Skeletal muscle tissue (tissue), 3 donors: ENCODE measurements at regions not wholly inside any gene's neighbourhood (a gene's known extent, or its start where the extent isn't known, plus 50 kb on each side); places are given as distances from the start of the nearest gene placed in this dataset.

Experiments
- H3K27ac ChIP-seq: one replicate; pipeline ENCODE4 v1.7.0; 2013; ENCODE audit warnings: mild to moderate bottlenecking, low read depth, low read length, inconsistent platforms
- H3K27me3 ChIP-seq, 3 donors: one replicate each; pipeline ENCODE4 v1.7.0; 2013; ENCODE audit warnings: low read length in 3 of 3; ENCODE audit not compliant: control insufficient read depth in 3 of 3, insufficient read depth in 3 of 3
- H3K36me3 ChIP-seq, 3 donors: one replicate each; pipeline ENCODE4 v1.7.0; 2013; ENCODE audit warnings: low read length in 3 of 3; ENCODE audit not compliant: control insufficient read depth in 3 of 3, insufficient read depth in 3 of 3
- H3K4me1 ChIP-seq, 3 donors: one replicate each; pipeline ENCODE4 v1.7.0; 2013; ENCODE audit warnings: low read length in 3 of 3, mild to moderate bottlenecking in 3 of 3; ENCODE audit not compliant: control insufficient read depth in 3 of 3, insufficient read depth in 3 of 3
- H3K4me3 ChIP-seq, 3 donors: one replicate each; pipeline ENCODE4 v1.7.0; 2013; ENCODE audit warnings: low read length in 3 of 3
- H3K9ac ChIP-seq, 3 donors: one replicate each; pipeline ENCODE4 v1.7.0; 2013; ENCODE audit warnings: low read length in 3 of 3, mild to moderate bottlenecking in 3 of 3, moderate library complexity in 2 of 3, low read depth in 1 of 3
- H3K9me3 ChIP-seq, 3 donors: one replicate each; pipeline ENCODE4 v1.7.0; 2013; ENCODE audit warnings: low read length in 3 of 3; ENCODE audit not compliant: control insufficient read depth in 3 of 3
- donor health status: Osteomylitis.

DNA sequence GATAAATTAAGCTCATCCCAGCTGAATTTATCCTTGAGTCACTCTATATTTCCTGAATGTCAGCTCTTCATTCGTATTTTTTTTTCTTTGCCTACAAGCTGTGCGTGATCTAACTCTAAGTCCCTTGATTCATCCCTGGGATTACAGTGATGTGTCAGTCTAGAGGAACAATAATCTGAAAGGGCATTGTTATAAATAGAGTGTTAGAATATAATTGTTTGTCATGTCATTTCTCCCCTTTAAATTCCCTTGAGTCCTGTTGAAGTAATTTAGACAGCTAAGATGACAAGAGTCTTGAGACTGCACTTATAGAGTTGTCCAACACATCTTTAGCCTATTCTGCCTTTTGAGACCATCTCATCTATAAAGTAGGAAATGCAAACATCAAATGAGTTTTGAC, 621.8 kb downstream of the ZIC1 start:
- Histone ChIP-seq H3K4me1 (peaks cover 0 to 2% (median 0%) of the 10 kb centered on the region in 3 donors), H3K9me3 (no peaks in the 10 kb centered on the region), H3K27ac (no peak overlapping the region), H3K36me3 (no peaks in the 10 kb centered on the region), H3K9ac (no peak overlapping the region), H3K4me3 (no peak overlapping the region), H3K27me3 (no peaks in the 10 kb centered on the region)

DNA sequence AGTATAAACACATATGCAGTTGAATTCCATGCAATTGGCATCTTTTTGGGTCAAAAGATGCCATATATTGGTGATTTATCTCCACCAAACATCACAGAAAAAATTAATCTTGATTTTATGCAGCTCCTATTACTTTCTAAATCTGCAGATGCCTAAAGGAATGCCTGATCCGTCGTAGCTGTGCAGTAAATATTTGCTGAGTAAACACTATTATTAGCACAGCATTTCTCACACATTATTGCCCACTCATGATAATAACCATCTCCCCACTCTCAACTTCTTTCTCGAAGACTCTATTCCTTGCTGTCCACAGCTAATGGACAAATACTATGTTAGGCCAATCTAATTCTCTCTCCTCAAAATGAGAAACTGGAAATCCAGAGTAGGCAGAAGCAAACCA, 625.2 kb downstream of the ZIC1 start:
- no peaks in the 10 kb centered on the region for H3K27me3 ChIP-seq
- no peak overlapping the region for H3K27ac ChIP-seq
- H3K4me1 ChIP-seq, result no peaks in the 10 kb centered on the region
- no peak overlapping the region for H3K9ac ChIP-seq
- no peak overlapping the region for H3K4me3 ChIP-seq
- no peaks in the 10 kb centered on the region for H3K9me3 ChIP-seq
- H3K36me3 ChIP-seq, result no peaks in the 10 kb centered on the region

DNA sequence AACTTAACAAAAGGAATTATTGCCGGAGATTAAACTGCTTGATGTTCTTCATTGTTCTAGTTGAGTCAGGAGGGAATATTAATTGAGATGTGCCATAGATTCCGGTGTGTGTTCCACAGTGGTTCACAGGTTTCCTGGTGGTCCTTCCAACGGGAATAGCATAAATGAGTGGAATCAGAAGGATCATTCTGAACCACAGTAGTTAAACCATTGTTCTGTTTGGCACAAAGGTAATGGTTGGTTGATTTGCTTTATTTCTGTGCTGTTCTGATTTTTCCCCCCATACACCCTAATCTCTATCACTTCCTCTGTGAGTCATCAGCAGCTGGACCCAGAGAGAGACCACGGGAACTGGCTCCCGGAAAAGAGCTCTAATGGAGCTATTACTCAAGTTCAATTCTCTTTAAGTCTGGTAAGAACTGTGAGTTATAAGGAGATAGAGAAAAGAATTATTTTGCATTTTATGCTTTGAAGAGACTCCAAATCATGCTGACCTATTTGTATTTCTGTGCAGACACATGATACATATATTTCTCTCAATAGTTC, 627.2 kb downstream of the ZIC1 start:
- Histone ChIP-seq H3K9ac (no peak overlapping the region), H3K9me3 (no peaks in the 10 kb centered on the region), H3K4me1 (no peaks in the 10 kb centered on the region), H3K4me3 (no peak overlapping the region), H3K27me3 (no peaks in the 10 kb centered on the region), H3K36me3 (no peaks in the 10 kb centered on the region), H3K27ac (no peak overlapping the region)

DNA sequence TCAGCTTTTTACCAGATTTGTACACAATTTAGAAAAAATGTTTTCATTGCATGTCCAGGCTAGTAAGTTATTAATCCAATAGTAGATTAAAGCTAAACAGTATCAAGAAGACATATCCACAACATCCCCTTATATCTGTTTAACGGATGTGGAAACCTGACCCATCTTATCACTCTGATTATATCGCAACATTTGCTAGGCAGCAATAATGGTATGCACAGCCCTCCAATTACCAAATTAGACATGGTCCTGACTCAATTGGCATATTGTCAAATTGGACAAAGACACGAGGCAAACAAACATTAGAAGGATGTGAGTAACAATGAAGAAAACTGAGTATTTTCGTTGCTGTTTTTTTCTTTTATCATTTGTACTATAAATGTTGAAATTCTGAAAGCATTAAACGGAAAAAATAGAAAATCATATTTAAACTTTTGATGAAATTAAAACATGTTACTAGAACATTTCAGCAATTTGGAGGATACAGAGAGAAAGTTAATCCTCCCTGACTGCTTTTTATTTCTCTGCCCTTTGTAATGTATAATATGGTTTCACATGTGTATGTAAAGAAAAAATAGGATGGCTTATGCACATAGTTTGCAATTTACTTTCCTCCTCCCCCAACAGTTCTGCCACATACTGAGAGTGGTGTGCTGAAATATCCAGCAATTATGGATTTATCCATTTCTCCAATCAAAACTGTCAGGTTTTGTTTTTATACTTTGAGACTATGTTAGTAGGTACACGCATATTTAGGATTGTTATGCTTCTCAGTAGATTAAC, 633.7 kb downstream of the ZIC1 start:
- no peaks in the 10 kb centered on the region for H3K9me3 ChIP-seq
- H3K4me1 ChIP-seq, result no peaks in the 10 kb centered on the region
- H3K9ac ChIP-seq, result no peak overlapping the region
- no peaks in the 10 kb centered on the region for H3K27me3 ChIP-seq
- no peak overlapping the region for H3K4me3 ChIP-seq
- no peaks in the 10 kb centered on the region for H3K36me3 ChIP-seq
- no peak overlapping the region for H3K27ac ChIP-seq

DNA sequence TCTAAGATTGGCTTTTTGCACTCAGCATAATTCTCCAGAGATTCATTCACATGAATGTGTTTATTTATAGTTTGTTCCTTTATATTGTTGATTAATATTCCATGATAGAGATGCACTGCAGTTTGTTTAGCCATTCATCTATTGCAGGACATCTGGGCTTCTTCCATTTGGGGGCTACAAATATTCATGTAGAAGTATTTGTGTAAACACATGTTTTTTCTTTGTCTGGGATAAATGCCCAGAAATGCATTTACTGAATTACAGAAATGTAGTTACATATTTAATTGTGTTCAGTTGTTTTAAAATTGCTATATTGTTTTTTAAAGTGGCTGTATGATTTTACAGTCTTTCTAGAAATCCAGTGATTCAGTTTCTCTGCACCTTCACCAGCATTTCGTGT, 635.0 kb downstream of the ZIC1 start:
- no peak overlapping the region for H3K4me3 ChIP-seq
- H3K27ac ChIP-seq, result no peak overlapping the region
- H3K9ac ChIP-seq, result no peak overlapping the region
- H3K9me3 ChIP-seq, result no peaks in the 10 kb centered on the region
- H3K4me1 ChIP-seq, result no peaks in the 10 kb centered on the region
- H3K27me3 ChIP-seq, result no peaks in the 10 kb centered on the region
- no peaks in the 10 kb centered on the region for H3K36me3 ChIP-seq

DNA sequence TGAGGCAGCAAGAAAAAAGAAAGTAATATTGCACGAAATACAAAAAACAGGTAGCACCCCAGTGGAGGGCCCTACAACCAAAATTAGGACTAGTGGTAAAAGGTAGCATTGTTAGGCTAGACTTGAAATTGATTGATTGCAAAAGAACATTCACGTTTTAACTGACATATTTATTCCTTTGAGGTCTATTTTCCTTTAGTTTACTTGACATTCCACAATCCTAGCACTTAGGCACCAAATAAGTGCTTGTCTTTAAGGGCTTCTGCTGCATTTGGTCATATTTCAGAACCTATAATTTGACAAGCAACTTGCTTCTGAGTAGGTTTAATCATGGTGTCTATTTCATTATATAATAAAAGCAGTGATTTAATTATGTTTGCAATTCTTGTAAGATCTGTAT, 642.7 kb upstream of the AGTR1 start:
- Histone ChIP-seq H3K9me3 (no peaks in the 10 kb centered on the region), H3K9ac (no peak overlapping the region), H3K27ac (no peak overlapping the region), H3K36me3 (no peaks in the 10 kb centered on the region), H3K27me3 (no peaks in the 10 kb centered on the region), H3K4me3 (no peak overlapping the region), H3K4me1 (no peaks in the 10 kb centered on the region)

DNA sequence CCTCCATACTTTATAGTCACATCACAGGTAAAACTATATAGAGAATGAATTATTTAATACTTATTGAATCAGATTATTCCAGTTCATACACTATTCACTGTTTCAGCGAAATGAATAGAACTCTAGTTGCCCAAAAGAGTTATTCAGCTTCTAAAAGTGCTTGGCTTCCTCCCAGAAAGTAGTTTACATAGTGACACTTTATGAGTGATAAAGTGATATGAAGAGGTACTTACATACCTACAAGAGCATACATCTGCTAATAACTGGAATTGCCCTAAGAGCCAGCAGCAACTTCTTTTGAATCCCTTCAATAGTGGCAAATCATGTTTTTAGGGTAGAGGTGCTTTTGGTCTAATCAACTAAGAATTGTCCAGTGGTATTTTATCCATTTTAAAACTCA, 635.1 kb upstream of the AGTR1 start:
- no peaks in the 10 kb centered on the region for H3K4me1 ChIP-seq
- H3K27ac ChIP-seq, result no peak overlapping the region
- H3K36me3 ChIP-seq, result no peaks in the 10 kb centered on the region
- H3K9ac ChIP-seq, result no peak overlapping the region
- H3K9me3 ChIP-seq, result no peaks in the 10 kb centered on the region
- no peaks in the 10 kb centered on the region for H3K27me3 ChIP-seq
- H3K4me3 ChIP-seq, result no peak overlapping the region

DNA sequence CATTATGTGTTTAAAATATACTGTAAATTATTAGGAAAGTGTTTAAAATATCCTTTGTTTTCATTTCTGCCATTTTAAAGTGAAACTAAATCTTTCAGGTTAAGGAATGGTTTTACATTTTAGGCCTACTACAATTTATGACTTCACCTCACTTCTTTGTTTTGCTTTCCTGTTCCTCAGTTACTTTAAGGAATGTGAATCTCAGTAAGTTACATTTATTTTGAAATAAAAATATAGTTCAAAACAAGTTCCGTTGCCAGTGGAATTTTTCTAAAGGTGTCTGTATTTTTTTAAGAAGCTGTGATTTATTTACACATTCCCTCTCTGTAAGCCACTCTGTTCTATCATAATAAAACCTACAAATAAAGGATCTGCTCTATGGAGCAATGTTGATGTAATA, 630.9 kb upstream of the AGTR1 start:
- H3K4me3 ChIP-seq, result no peak overlapping the region
- H3K27ac ChIP-seq, result no peak overlapping the region

DNA sequence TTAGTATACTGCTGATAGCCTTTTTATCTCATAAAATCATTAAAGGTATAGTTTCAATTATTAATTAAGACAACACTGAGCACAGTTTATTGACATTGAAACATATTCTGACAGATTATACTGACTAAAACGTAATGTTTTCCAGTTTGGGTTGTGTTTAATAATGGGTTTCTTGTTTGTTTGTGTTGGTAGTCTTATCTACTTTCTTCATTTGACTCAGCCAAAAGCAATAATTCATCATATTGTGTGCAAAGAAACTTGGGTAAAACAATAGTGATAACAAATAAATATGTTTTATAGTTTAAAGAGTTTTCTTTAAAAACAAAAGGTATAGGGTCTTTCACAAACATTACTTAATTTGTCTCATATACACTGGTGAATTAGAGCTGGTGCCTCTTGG, 629.2 kb upstream of the AGTR1 start:
- Histone ChIP-seq H3K4me3 (no peak overlapping the region), H3K27me3 (no peaks in the 10 kb centered on the region), H3K9ac (no peak overlapping the region), H3K36me3 (no peaks in the 10 kb centered on the region), H3K9me3 (no peaks in the 10 kb centered on the region), H3K27ac (no peak overlapping the region), H3K4me1 (no peaks in the 10 kb centered on the region)

More for the DNA sequence above, 630.9 kb upstream of the AGTR1 start:
- Histone ChIP-seq H3K9me3 (no peaks in the 10 kb centered on the region), H3K4me1 (no peaks in the 10 kb centered on the region), H3K9ac (no peak overlapping the region), H3K36me3 (no peaks in the 10 kb centered on the region), H3K27me3 (no peaks in the 10 kb centered on the region)

DNA sequence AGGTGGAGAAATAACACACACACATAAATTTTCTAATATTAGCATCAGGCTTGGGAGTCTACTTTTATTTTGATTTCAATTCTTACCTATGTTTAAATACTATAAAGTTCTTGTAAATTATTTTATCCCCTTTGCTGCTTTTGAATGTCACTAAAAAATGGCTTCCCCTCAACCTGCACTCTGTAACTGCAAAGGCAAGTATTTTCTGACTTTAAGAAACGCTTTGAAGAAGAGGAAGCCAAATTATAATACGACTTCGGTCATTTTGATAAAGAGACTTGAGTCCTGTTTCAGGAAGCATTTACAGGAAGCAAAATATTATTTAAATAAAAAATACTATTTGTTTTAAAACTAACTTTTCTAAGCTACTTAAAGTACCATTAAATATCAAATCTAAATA, 627.7 kb upstream of the AGTR1 start:
- no peaks in the 10 kb centered on the region for H3K36me3 ChIP-seq
- H3K4me1 ChIP-seq, result no peaks in the 10 kb centered on the region

More for the DNA sequence above, 627.7 kb upstream of the AGTR1 start:
- H3K4me3 ChIP-seq, result no peak overlapping the region
- H3K27ac ChIP-seq, result no peak overlapping the region
- no peaks in the 10 kb centered on the region for H3K27me3 ChIP-seq
- no peaks in the 10 kb centered on the region for H3K9me3 ChIP-seq
- no peak overlapping the region for H3K9ac ChIP-seq
